Ishikawa (cell line): ENCODE measurements at regions not wholly inside any gene's neighbourhood (a gene's known extent, or its start where the extent isn't known, plus 50 kb on each side); places are given as distances from the start of the nearest gene placed in this dataset.

Experiments used
- CEBPB ChIP-seq: IDR thresholded peaks from 2 replicates; pipeline ENCODE4 v1.6.1; 2012
- CREB1 ChIP-seq: IDR thresholded peaks from 2 replicates; pipeline ENCODE4 v1.6.1; 2012; ENCODE audit warnings: low read depth
- EGR1 ChIP-seq: IDR thresholded peaks from 2 replicates; pipeline ENCODE4 v1.6.1; 2012
- EP300 ChIP-seq: IDR thresholded peaks from 2 replicates; pipeline ENCODE4 v1.6.1; 2012; ENCODE audit warnings: borderline replicate concordance
- FOXM1 ChIP-seq: IDR thresholded peaks from 2 replicates; pipeline ENCODE4 v1.6.1; 2012; ENCODE audit warnings: low read depth, borderline replicate concordance
- MAX ChIP-seq: IDR thresholded peaks from 2 replicates; pipeline ENCODE4 v1.6.1; 2012
- NFIC ChIP-seq: IDR thresholded peaks from 2 replicates; pipeline ENCODE4 v1.6.1; 2012
- RAD21 ChIP-seq: IDR thresholded peaks from 2 replicates; pipeline ENCODE4 v1.6.1; 2012; ENCODE audit warnings: low read depth
- REST ChIP-seq: IDR thresholded peaks from 2 replicates; pipeline ENCODE4 v1.6.1; 2012; ENCODE audit warnings: low read depth, mild to moderate bottlenecking
- TAF1 ChIP-seq: IDR thresholded peaks from 2 replicates; pipeline ENCODE4 v1.6.1; 2012; ENCODE audit warnings: low read depth, mild to moderate bottlenecking
- TCF12 ChIP-seq: IDR thresholded peaks from 2 replicates; pipeline ENCODE4 v1.6.1; 2012; ENCODE audit warnings: low read depth
- TEAD4 ChIP-seq: IDR thresholded peaks from 2 replicates; pipeline ENCODE4 v1.6.1; 2012
- YY1 ChIP-seq: IDR thresholded peaks from 2 replicates; pipeline ENCODE4 v1.6.1; 2012; ENCODE audit warnings: low read depth
- ZBTB7A ChIP-seq: IDR thresholded peaks from 2 replicates; pipeline ENCODE4 v1.6.1; 2012; ENCODE audit warnings: low read depth
- TF ChIP-seq, protein P1 (sequence below): IDR thresholded peaks from 2 replicates; pipeline ENCODE4 v1.6.1; 2012

- TF ChIP-seq REST (no peak), RAD21 (no peak), NFIC (no peak), YY1 (no peak), CEBPB (no peak), EP300 (no peak)
- TF ChIP-seq, protein P1, sequence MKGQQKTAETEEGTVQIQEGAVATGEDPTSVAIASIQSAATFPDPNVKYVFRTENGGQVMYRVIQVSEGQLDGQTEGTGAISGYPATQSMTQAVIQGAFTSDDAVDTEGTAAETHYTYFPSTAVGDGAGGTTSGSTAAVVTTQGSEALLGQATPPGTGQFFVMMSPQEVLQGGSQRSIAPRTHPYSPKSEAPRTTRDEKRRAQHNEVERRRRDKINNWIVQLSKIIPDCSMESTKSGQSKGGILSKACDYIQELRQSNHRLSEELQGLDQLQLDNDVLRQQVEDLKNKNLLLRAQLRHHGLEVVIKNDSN, result no peak
Observed at GRCh38 chr7:25444991-25445390, 216.7 kb upstream of the NPVF start.

DNA sequence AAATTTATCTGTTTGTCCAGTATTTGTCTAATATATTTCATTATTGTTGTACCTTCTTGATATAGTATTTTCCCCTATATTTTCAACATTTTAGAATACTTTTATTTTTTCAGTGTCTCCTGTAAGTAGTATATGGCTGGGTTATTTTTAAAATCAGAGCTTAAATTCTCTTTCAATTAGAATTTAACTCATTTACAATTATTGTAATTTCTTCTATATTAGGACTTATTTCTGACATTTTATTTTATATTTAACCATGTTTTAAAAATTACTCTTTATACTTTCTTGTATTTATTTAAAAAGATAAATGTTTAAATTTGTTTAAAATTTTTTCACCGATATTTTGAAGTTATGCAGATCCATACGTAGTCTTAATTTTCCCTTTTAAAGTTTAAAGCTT lies 220.0 kb upstream of the NPVF start:
- TF ChIP-seq CEBPB, result no peak
- TF ChIP-seq TEAD4, result no peak
- no peak for TF ChIP-seq EGR1
- TF ChIP-seq EP300, result no peak
- TF ChIP-seq TCF12, result no peak
- TF ChIP-seq, protein P1, result no peak
- TF ChIP-seq REST, result no peak
- no peak for TF ChIP-seq ZBTB7A
- no peak for TF ChIP-seq YY1
- TF ChIP-seq FOXM1, result no peak
- no peak for TF ChIP-seq CREB1
- TF ChIP-seq RAD21, result no peak
- no peak for TF ChIP-seq TAF1
- TF ChIP-seq MAX, result no peak
- no peak for TF ChIP-seq NFIC

- TF ChIP-seq YY1 (no peak), CEBPB (no peak), EGR1 (no peak)
Observed at GRCh38 chr7:25454020-25454419, 225.7 kb upstream of the NPVF start.

DNA sequence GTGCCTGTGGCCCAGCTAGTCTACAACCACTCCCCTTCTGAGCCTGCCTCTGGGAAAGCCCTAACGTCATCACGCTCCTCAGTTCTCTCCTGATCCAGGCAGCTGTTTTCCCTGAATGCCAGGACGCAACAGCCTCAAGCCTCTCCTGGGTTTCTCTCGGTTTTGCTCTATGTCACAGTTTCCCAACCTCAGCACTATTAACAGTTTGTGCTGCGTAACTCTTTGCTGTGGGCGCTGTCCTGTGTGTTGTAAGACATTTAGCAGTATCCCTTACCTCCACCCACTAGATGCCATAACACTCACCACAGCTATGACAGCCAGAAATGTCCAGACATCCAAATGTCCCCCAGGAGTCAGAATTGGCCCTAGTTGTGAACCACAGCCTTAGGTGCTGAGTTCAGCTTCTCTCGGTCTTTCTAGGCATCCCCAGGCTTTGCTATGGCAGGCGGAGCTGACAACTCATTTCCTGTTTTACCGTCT lies 226.3 kb upstream of the NPVF start:
- TF ChIP-seq CREB1, result no peak
- TF ChIP-seq MAX, result no peak
- TF ChIP-seq RAD21, result no peak
- no peak for TF ChIP-seq CEBPB

- TF ChIP-seq RAD21, result no peak
- no peak for TF ChIP-seq EGR1
- no peak for TF ChIP-seq YY1
- no peak for TF ChIP-seq NFIC
- TF ChIP-seq MAX, result no peak
- TF ChIP-seq FOXM1, result no peak
- no peak for TF ChIP-seq TCF12
- TF ChIP-seq CREB1, result no peak
- TF ChIP-seq, protein P1, result no peak
Observed at GRCh38 chr7:25455683-25456251, 227.5 kb upstream of the NPVF start.

- no peak for TF ChIP-seq EP300
- no peak for TF ChIP-seq TAF1
- no peak for TF ChIP-seq FOXM1
- TF ChIP-seq, protein P1, result no peak
- no peak for TF ChIP-seq CREB1
- TF ChIP-seq RAD21, result no peak
- TF ChIP-seq TEAD4, result no peak
- no peak for TF ChIP-seq REST
- TF ChIP-seq MAX, result no peak
- TF ChIP-seq YY1, result no peak
- TF ChIP-seq EGR1, result no peak
- TF ChIP-seq ZBTB7A, result no peak
- no peak for TF ChIP-seq TCF12
Observed at GRCh38 chr7:25456467-25457171, 228.3 kb upstream of the NPVF start.
